HFFc6 (cell line): ENCODE measurements at regions not wholly inside any gene's neighbourhood (a gene's known extent, or its start where the extent isn't known, plus 50 kb on each side); places are given as distances from the start of the nearest gene placed in this dataset.

Experiments
- DNase-seq: peaks from one replicate; pipeline ENCODE4 v3.0.0-alpha.2; 2018
- H3K27ac Mint-ChIP-seq: 2 replicates; pipeline ENCODE4 v1.8.0; 2020; ENCODE audit warnings: mild to moderate bottlenecking, mixed read lengths
- H3K27me3 Mint-ChIP-seq: 2 replicates; pipeline ENCODE4 v1.8.0; 2021; ENCODE audit warnings: mild to moderate bottlenecking, moderate library complexity, mixed read lengths; ENCODE audit not compliant: insufficient read depth
- H3K36me3 Mint-ChIP-seq: 2 replicates; pipeline ENCODE4 v1.8.0; 2021; ENCODE audit warnings: low read depth, mixed read lengths
- H3K4me1 Mint-ChIP-seq: 2 replicates; pipeline ENCODE4 v1.8.0; 2020; ENCODE audit warnings: low read depth, mixed read lengths
- H3K4me3 Mint-ChIP-seq: 2 replicates; pipeline ENCODE4 v1.8.0; 2020; ENCODE audit warnings: mild to moderate bottlenecking, moderate library complexity, mixed read lengths
- H3K9me3 Mint-ChIP-seq: 2 replicates; pipeline ENCODE4 v1.8.0; 2020; ENCODE audit warnings: mild to moderate bottlenecking, mixed read lengths
- CTCF ChIP-seq: fragments of 200-600 bp; sonication (generic); IDR thresholded peaks from 2 replicates; pipeline ENCODE4 v1.5.0; 2021; ENCODE audit warnings: antibody characterized with exemption, mild to moderate bottlenecking

GRCh38 chr4:64784125-64784524, 374.9 kb upstream of the TECRL start:
- no peaks in the 10 kb centered on the region for H3K36me3 Mint-ChIP-seq
- H3K4me3 Mint-ChIP-seq = no peak overlapping the region
- no peaks in the 10 kb centered on the region for H3K4me1 Mint-ChIP-seq
- H3K27me3 Mint-ChIP-seq = no peaks in the 10 kb centered on the region
- no peak overlapping the region for H3K27ac Mint-ChIP-seq
- H3K9me3 Mint-ChIP-seq = peaks cover 6% of the 10 kb centered on the region; the same call in 1 of the 2 replicates
- TF ChIP-seq CTCF = no peak
- DNase-seq = no peak

- DNase-seq = peak; percentile 29
These were observed 372.6 kb upstream of the TECRL start for GRCh38 chr4:64781737-64782326.

GRCh38 chr4:64780664-64781063, 371.4 kb upstream of the TECRL start:
- TF ChIP-seq CTCF = no peak
- Mint-ChIP-seq H3K27me3 (no peaks in the 10 kb centered on the region), H3K36me3 (no peaks in the 10 kb centered on the region), H3K27ac (no peak overlapping the region), H3K4me1 (no peaks in the 10 kb centered on the region), H3K4me3 (no peak overlapping the region), H3K9me3 (no peaks in the 10 kb centered on the region)
- no peak for DNase-seq

More at GRCh38 chr4:64781737-64782326, 372.6 kb upstream of the TECRL start:
- Mint-ChIP-seq H3K36me3 (no peaks in the 10 kb centered on the region), H3K9me3 (no peaks in the 10 kb centered on the region), H3K27ac (no peak overlapping the region), H3K27me3 (no peaks in the 10 kb centered on the region), H3K4me3 (no peak overlapping the region), H3K4me1 (no peaks in the 10 kb centered on the region)
- peak; percentile 84 for TF ChIP-seq CTCF

GRCh38 chr4:64777286-64777685, 368.0 kb upstream of the TECRL start:
- Mint-ChIP-seq H3K36me3 (no peaks in the 10 kb centered on the region), H3K4me3 (no peak overlapping the region), H3K27me3 (no peaks in the 10 kb centered on the region), H3K27ac (no peak overlapping the region), H3K9me3 (no peaks in the 10 kb centered on the region), H3K4me1 (no peaks in the 10 kb centered on the region)
- DNase-seq = no peak
- no peak for TF ChIP-seq CTCF

- Mint-ChIP-seq H3K4me1 (no peaks in the 10 kb centered on the region), H3K27me3 (no peaks in the 10 kb centered on the region), H3K4me3 (no peak overlapping the region), H3K27ac (no peak overlapping the region), H3K36me3 (no peaks in the 10 kb centered on the region), H3K9me3 (no peaks in the 10 kb centered on the region)
- TF ChIP-seq CTCF = no peak
- no peak for DNase-seq
These were observed 367.6 kb upstream of the TECRL start for GRCh38 chr4:64776820-64777219.

GRCh38 chr4:64774626-64775025, 365.4 kb upstream of the TECRL start:
- Mint-ChIP-seq H3K27ac (no peak overlapping the region), H3K4me1 (no peaks in the 10 kb centered on the region), H3K27me3 (no peaks in the 10 kb centered on the region), H3K4me3 (no peak overlapping the region), H3K36me3 (no peaks in the 10 kb centered on the region), H3K9me3 (no peaks in the 10 kb centered on the region)
- no peak for DNase-seq
- no peak for TF ChIP-seq CTCF
